K562 (cell line): ENCODE measurements at regions not wholly inside any gene's neighbourhood (a gene's known extent, or its start where the extent isn't known, plus 50 kb on each side); places are given as distances from the start of the nearest gene placed in this dataset.

Experiments
- ATAC-seq: fragments of 200-7000 bp; cut with Tn5 transposase; 3 replicates; pipeline ENCODE4 v1.9.1; 2020; ENCODE audit warnings: moderate library complexity
- BruUV-seq: library from RNA; stranded (reverse); fragments of 400-500 nt; replicated peaks from 2 replicates; lab custom pipeline; 2021; lab: Mats Ljungman, UMichigan
- CTCF ChIA-PET: fragments of 300-600 bp; formaldehyde crosslinking; extraction: SDS; loops from one replicate; lab custom pipeline; 2021; ENCODE audit warnings: low intra/inter-chr PET ratio; lab: Yijun Ruan, JAX
- POLR2A ChIA-PET: fragments of 300-600, 350-650 bp; sonication (Branson Sonifier 250); formaldehyde crosslinking; extraction: SDS; loops from one replicate; lab custom pipeline; 2021; ENCODE audit warnings: antibody characterized with exemption, inconsistent platforms; lab: Yijun Ruan, JAX
- DNase-seq, 4 experiments: peaks; one replicate each; pipeline versions ENCODE4 v3.0.0 to v3.0.0-alpha.2; 2011 to 2018; ENCODE audit warnings: low spot score in 3 of 4, mixed read lengths in 3 of 4; ENCODE audit errors: extremely low read depth in 1 of 4
- FAIRE-seq: peaks from 2 replicates; lab custom pipeline; 2011; peaks lifted over from hg19 to GRCh38; lab: Jason Lieb, UNC
- H2AFZ ChIP-seq: 2 replicates; pipeline ENCODE4 v1.6.0; 2011; ENCODE audit warnings: low read depth, low read length, control low read depth, inconsistent platforms
- H3K27ac ChIP-seq: fragments of 200-600 bp; 3 replicates; pipeline ENCODE4 v1.8.0; 2011; ENCODE audit warnings: low read depth, mild to moderate bottlenecking, control low read depth, inconsistent platforms, low read length, moderate library complexity, mixed read lengths; ENCODE audit errors: extremely low read depth
- H3K27me3 ChIP-seq, 2 experiments: fragments of 300-600 bp in 1 of 2; 2 replicates in 1 of 2; 3 replicates in 1 of 2; pipeline versions ENCODE4 v1.6.0 to v1.8.0; 2011; ENCODE audit warnings: inconsistent platforms in 2 of 2, low read length in 2 of 2, mild to moderate bottlenecking in 1 of 2, mixed read lengths in 1 of 2, moderate library complexity in 1 of 2; ENCODE audit not compliant: control insufficient read depth in 2 of 2, insufficient read depth in 2 of 2
- H3K36me3 ChIP-seq: fragments of 300-600 bp; 3 replicates; pipeline ENCODE4 v1.8.0; 2011; ENCODE audit warnings: mild to moderate bottlenecking, low read length, inconsistent platforms; ENCODE audit not compliant: control insufficient read depth, insufficient read depth
- H3K4me1 ChIP-seq, 2 experiments: fragments of 200-600 bp in 1 of 2; replicated peaks in 1 of 2; 2 replicates in 1 of 2; 3 replicates in 1 of 2; pipeline versions ENCODE4 v1.5.1 to v1.8.0; 2011; ENCODE audit warnings: inconsistent platforms in 2 of 2, low read length in 2 of 2, mild to moderate bottlenecking in 1 of 2, mixed read lengths in 1 of 2, moderate library complexity in 1 of 2; ENCODE audit not compliant: control insufficient read depth in 2 of 2, insufficient read depth in 2 of 2
- H3K4me2 ChIP-seq: 2 replicates; pipeline ENCODE4 v1.6.1; 2011; ENCODE audit warnings: low read length, control low read depth, inconsistent platforms, mixed read lengths; ENCODE audit not compliant: insufficient read depth
- H3K4me3 ChIP-seq: fragments of 200-600 bp; sonication (generic), shearing (Covaris generic); 2 replicates; pipeline ENCODE4 v1.5.1; 2016; ENCODE audit warnings: control low read depth, inconsistent platforms
- H3K79me2 ChIP-seq: fragments of 200-600 bp; 3 replicates; pipeline ENCODE4 v1.8.0; 2011; ENCODE audit warnings: low read length, inconsistent platforms; ENCODE audit not compliant: control insufficient read depth, insufficient read depth
- H3K9ac ChIP-seq, 2 experiments: 2 replicates each; pipeline versions ENCODE4 v1.6.0 to v1.6.1; 2011; ENCODE audit warnings: low read depth in 2 of 2, low read length in 2 of 2, control low read depth in 1 of 2, inconsistent platforms in 1 of 2, mild to moderate bottlenecking in 1 of 2, mixed read lengths in 1 of 2; ENCODE audit not compliant: insufficient read depth in 1 of 2
- H3K9me1 ChIP-seq: one replicate; pipeline ENCODE4 v1.6.0; 2011; ENCODE audit warnings: inconsistent platforms, mild to moderate bottlenecking, low read length, moderate library complexity; ENCODE audit not compliant: control insufficient read depth, insufficient read depth
- H3K9me3 ChIP-seq: replicated peaks from 2 replicates; pipeline ENCODE4 v1.5.1; 2011; ENCODE audit warnings: low read depth, low read length, inconsistent platforms; ENCODE audit not compliant: control insufficient read depth, insufficient read depth
- H4K20me1 ChIP-seq: replicated peaks from 2 replicates; pipeline ENCODE4 v1.6.1; 2011; ENCODE audit warnings: low read length, inconsistent platforms, mixed read lengths; ENCODE audit not compliant: control insufficient read depth, insufficient read depth
- ATF7 ChIP-seq: fragments of 450-650 bp; IDR thresholded peaks from 2 replicates; pipeline ENCODE4 v1.7.1; 2014; ENCODE audit warnings: mild to moderate bottlenecking, moderate library complexity
- CEBPB ChIP-seq: fragments of 450-650 bp; IDR thresholded peaks from 2 replicates; pipeline ENCODE4 v1.6.1; 2016; ENCODE audit warnings: missing genetic modification characterization, missing compliant biosample characterization
- EP400 ChIP-seq: fragments of 450-650 bp; IDR thresholded peaks from 2 replicates; pipeline ENCODE4 v1.6.1; 2017; ENCODE audit warnings: antibody characterized with exemption, mild to moderate bottlenecking, moderate library complexity
- IRF1 ChIP-seq: sonication (generic); formaldehyde crosslinking; IDR thresholded peaks from 2 replicates; pipeline ENCODE4 v1.8.0; 2022; ENCODE audit warnings: missing genetic modification reagents, mild to moderate bottlenecking, borderline replicate concordance
- NEUROD1 ChIP-seq: fragments of 150-350 bp; IDR thresholded peaks from 2 replicates; pipeline ENCODE4 v1.6.1; 2014; ENCODE audit warnings: borderline replicate concordance, low read length, low read depth; ENCODE audit not compliant: partially characterized antibody
- PHB ChIP-seq: fragments of 250-450 bp; sonication (Bioruptor Pico); IDR thresholded peaks from 2 replicates; pipeline ENCODE4 v1.5.0; 2021
- PHF21A ChIP-seq: fragments of 450-650 bp; IDR thresholded peaks from 2 replicates; pipeline ENCODE4 v1.6.1; 2017; ENCODE audit warnings: low read depth, borderline replicate concordance
- RBM14 ChIP-seq: fragments of 200-400 bp; formaldehyde crosslinking; IDR thresholded peaks from 2 replicates; pipeline ENCODE4 v1.6.1; 2018; ENCODE audit warnings: low read depth, mild to moderate bottlenecking, low read length, moderate library complexity, borderline replicate concordance; ENCODE audit not compliant: insufficient read depth
- RFX5 ChIP-seq: IDR thresholded peaks from 2 replicates; pipeline ENCODE4 v1.6.1; 2011; ENCODE audit warnings: low read depth, mild to moderate bottlenecking, improper control_type of control experiment, low read length
- SIN3B ChIP-seq: fragments of 450-650 bp; IDR thresholded peaks from 2 replicates; pipeline ENCODE4 v1.6.1; 2017; ENCODE audit warnings: low read depth, mild to moderate bottlenecking, moderate library complexity
- SP1 ChIP-seq: sonication (generic); formaldehyde crosslinking; IDR thresholded peaks from 2 replicates; pipeline ENCODE4 v1.8.1; 2022; ENCODE audit warnings: mild to moderate bottlenecking, missing genetic modification reagents
- SUPT5H ChIP-seq: fragments of 450-650 bp; IDR thresholded peaks from 2 replicates; pipeline ENCODE4 v1.6.1; 2016
- TAF7 ChIP-seq: fragments of 450-650 bp; IDR thresholded peaks from 2 replicates; pipeline ENCODE4 v1.6.1; 2016; ENCODE audit warnings: missing genetic modification characterization, missing compliant biosample characterization
- TFE3 ChIP-seq: fragments of 450-650 bp; formaldehyde crosslinking; IDR thresholded peaks from 2 replicates; pipeline ENCODE4 v1.4.0; 2020; ENCODE audit warnings: mild to moderate bottlenecking, mixed read lengths
- ZBTB2 ChIP-seq: fragments of 450-650 bp; IDR thresholded peaks from 2 replicates; pipeline ENCODE4 v1.6.1; 2016; ENCODE audit warnings: antibody characterized with exemption
- ZBTB33 ChIP-seq: sonication (generic); formaldehyde crosslinking; IDR thresholded peaks from 2 replicates; pipeline ENCODE4 v1.8.1; 2023; ENCODE audit warnings: mild to moderate bottlenecking, missing genetic modification reagents
- ZNF24 ChIP-seq: fragments of 450-650 bp; IDR thresholded peaks from 2 replicates; pipeline ENCODE4 v1.6.1; 2016
- ZNF277 ChIP-seq: fragments of 250-450 bp; sonication (Bioruptor Pico); IDR thresholded peaks from 2 replicates; pipeline ENCODE4 v1.8.0; 2022; ENCODE audit warnings: inconsistent platforms, mild to moderate bottlenecking, moderate library complexity, borderline replicate concordance
- ZNF717 ChIP-seq: fragments of 250-450 bp; sonication (Bioruptor Pico); IDR thresholded peaks from 2 replicates; pipeline ENCODE4 v1.5.0; 2021
- WGBS: fragments of 100-300 bp; shearing (Covaris generic); methylation state at CpG from one replicate; pipeline ENCODE4 v1.1.6; 2016; ENCODE audit warnings: low coverage, mixed read lengths; ENCODE audit not compliant: insufficient coverage; ENCODE audit errors: missing lambda C conversion rate; 5-methylcytosine and 5-hydroxymethylcytosine counted together
- in situ Hi-C: fragments of 300-500 bp; cut with MboI; formaldehyde crosslinking; loops from 4 replicates; pipeline ENCODE4 v1.15.0; 2018; ENCODE audit warnings: inconsistent platforms, mixed read lengths
- intact Hi-C: fragments of 100-400 bp; cut with micrococcal nuclease; formaldehyde crosslinking; loops from 2 replicates; pipeline ENCODE4 v1.14.2; 2022

- Histone ChIP-seq H3K9me3 (no peaks in the 10 kb centered on the region), H3K4me3 (no peak overlapping the region), H3K9me1 (no peaks in the 10 kb centered on the region), H3K9ac (no peak overlapping the region), H3K4me1 (no peaks in the 10 kb centered on the region), H2AFZ (no peak overlapping the region), H3K27ac (no peak overlapping the region), H3K4me2 (no peak overlapping the region), H3K79me2 (no peaks in the 10 kb centered on the region), H4K20me1 (no peaks in the 10 kb centered on the region), H3K27me3 (no peaks in the 10 kb centered on the region), H3K36me3 (no peaks in the 10 kb centered on the region)
- intact Hi-C loops (no loop called here), in situ Hi-C loops (no loop called here)
- WGBS = 2% methylated on average over 2 of the region's 2 CpGs
- no TSS peak for BruUV-seq
- POLR2A ChIA-PET = no interaction called here
- no peak for DNase-seq
- no peak for FAIRE-seq
- no peak for ATAC-seq
- CTCF ChIA-PET = no interaction called here
- TF ChIP-seq CEBPB (tag) (no peak), ATF7 (no peak), ZBTB2 (no peak), ZNF24 (no peak), RFX5 (no peak), SIN3B (no peak), PHB (CRISPR knock-in tag) (no peak), TFE3 (CRISPR knock-in tag) (no peak), ZBTB33 (CRISPR knock-in tag) (no peak), RBM14 (no peak), TAF7 (tag) (no peak), PHF21A (no peak), NEUROD1 (no peak), EP400 (no peak), ZNF717 (CRISPR knock-in tag) (no peak), SP1 (CRISPR knock-in tag) (no peak), ZNF277 (CRISPR knock-in tag) (no peak), SUPT5H (no peak), IRF1 (CRISPR knock-in tag) (no peak)
These were observed 1265.0 kb upstream of the PIK3C3 start for GRCh38 chr18:40690062-40690461.
